K562 (cell line): ENCODE measurements at regions not wholly inside any gene's neighbourhood (a gene's known extent, or its start where the extent isn't known, plus 50 kb on each side); places are given as distances from the start of the nearest gene placed in this dataset.

Experiments used
- C11orf30 ChIP-seq: fragments of 450-650 bp; IDR thresholded peaks from 2 replicates; pipeline ENCODE4 v1.6.1; 2016; ENCODE audit warnings: low read depth, mild to moderate bottlenecking
- E4F1 ChIP-seq: fragments of 250-450 bp; sonication (Bioruptor Pico); IDR thresholded peaks from 2 replicates; pipeline ENCODE4 v1.5.0; 2021; ENCODE audit warnings: mild to moderate bottlenecking, borderline replicate concordance
- EP300 ChIP-seq: IDR thresholded peaks from 2 replicates; pipeline ENCODE4 v1.6.1; 2012; ENCODE audit warnings: low read length, improper control_type of control experiment
- HDAC6 ChIP-seq: IDR thresholded peaks from 2 replicates; pipeline ENCODE4 v1.6.1; 2012; ENCODE audit warnings: low read depth, mild to moderate bottlenecking, control low read depth, inconsistent platforms, low read length, moderate library complexity
- HMGN3 ChIP-seq: IDR thresholded peaks from 2 replicates; pipeline ENCODE4 v1.6.1; 2011; ENCODE audit warnings: borderline replicate concordance, low read depth, mild to moderate bottlenecking, mixed read lengths, low read length; ENCODE audit not compliant: insufficient read length; ENCODE audit errors: extremely low read depth
- NFXL1 ChIP-seq: fragments of 450-650 bp; formaldehyde crosslinking; IDR thresholded peaks from 2 replicates; pipeline ENCODE4 v1.4.0; 2021; ENCODE audit warnings: mild to moderate bottlenecking
- NRF1 ChIP-seq, 2 experiments: fragments of 450-650 bp; IDR thresholded peaks in 1 of 2; conservative IDR thresholded peaks in 1 of 2; 2 replicates each; pipeline ENCODE4 v1.6.1; 2014; ENCODE audit warnings: mild to moderate bottlenecking in 2 of 2
- POLR2A ChIP-seq: fragments of 450-650 bp; conservative IDR thresholded peaks from 2 replicates; pipeline ENCODE4 v1.6.1; 2016
- ZBTB43 ChIP-seq: sonication (generic); formaldehyde crosslinking; IDR thresholded peaks from 2 replicates; pipeline ENCODE4 v1.8.0; 2023; ENCODE audit warnings: mild to moderate bottlenecking, missing genetic modification reagents
- ZNF644 ChIP-seq: fragments of 200-800 bp; sonication (Bioruptor generic); IDR thresholded peaks from 2 replicates; pipeline ENCODE4 v1.6.1; 2016; ENCODE audit warnings: low read depth, missing genetic modification characterization, missing compliant biosample characterization
- TF ChIP-seq, protein P1 (sequence below), 3 experiments: IDR thresholded peaks in 2 of 3; conservative IDR thresholded peaks in 1 of 3; 2 replicates each; pipeline ENCODE4 v1.5.1; 2011 to 2012; ENCODE audit warnings: low read length in 3 of 3, mild to moderate bottlenecking in 3 of 3, control low read depth in 2 of 3, improper control_type of control experiment in 1 of 3, inconsistent platforms in 1 of 3, low read depth in 1 of 3, mixed read lengths in 1 of 3, moderate library complexity in 1 of 3; ENCODE audit not compliant: insufficient read depth in 2 of 3

GRCh38 chr11:109854731-109855130 lies 238.5 kb upstream of the ZC3H12C start:
- TF ChIP-seq HMGN3 (no peak), E4F1 (no peak), C11orf30 (no peak), HDAC6 (no peak), POLR2A (no peak), ZNF644 (tag) (no peak), NRF1 (conservative IDR thresholded peaks at IDR 0.05 in 1 of 2, IDR thresholded peaks at IDR 0.05 in 1 of 2) (no peak), ZBTB43 (CRISPR knock-in tag) (no peak), NFXL1 (CRISPR knock-in tag) (no peak), EP300 (no peak)
- TF ChIP-seq, protein P1, sequence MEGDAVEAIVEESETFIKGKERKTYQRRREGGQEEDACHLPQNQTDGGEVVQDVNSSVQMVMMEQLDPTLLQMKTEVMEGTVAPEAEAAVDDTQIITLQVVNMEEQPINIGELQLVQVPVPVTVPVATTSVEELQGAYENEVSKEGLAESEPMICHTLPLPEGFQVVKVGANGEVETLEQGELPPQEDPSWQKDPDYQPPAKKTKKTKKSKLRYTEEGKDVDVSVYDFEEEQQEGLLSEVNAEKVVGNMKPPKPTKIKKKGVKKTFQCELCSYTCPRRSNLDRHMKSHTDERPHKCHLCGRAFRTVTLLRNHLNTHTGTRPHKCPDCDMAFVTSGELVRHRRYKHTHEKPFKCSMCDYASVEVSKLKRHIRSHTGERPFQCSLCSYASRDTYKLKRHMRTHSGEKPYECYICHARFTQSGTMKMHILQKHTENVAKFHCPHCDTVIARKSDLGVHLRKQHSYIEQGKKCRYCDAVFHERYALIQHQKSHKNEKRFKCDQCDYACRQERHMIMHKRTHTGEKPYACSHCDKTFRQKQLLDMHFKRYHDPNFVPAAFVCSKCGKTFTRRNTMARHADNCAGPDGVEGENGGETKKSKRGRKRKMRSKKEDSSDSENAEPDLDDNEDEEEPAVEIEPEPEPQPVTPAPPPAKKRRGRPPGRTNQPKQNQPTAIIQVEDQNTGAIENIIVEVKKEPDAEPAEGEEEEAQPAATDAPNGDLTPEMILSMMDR (IDR thresholded peaks at IDR 0.05 in 2 of 3, conservative IDR thresholded peaks at IDR 0.05 in 1 of 3; ENCODE audit: insufficient read depth in 2 of 3, low read depth in 1 of 3, low read length in 3 of 3), result no peak
